ENCODE measurements at regions not wholly inside any gene's neighbourhood (a gene's known extent, or its start where the extent isn't known, plus 50 kb on each side); places are given as distances from the start of the nearest gene placed in this dataset.
A peak's percentile ranks its signal among the peaks of the same experiment; 100 is the strongest.
"Not testable (repeated sequence)": the region's sequence is repeated elsewhere in the genome, so short reads cannot be mapped to it uniquely, and the experiment has no call there.

DNA sequence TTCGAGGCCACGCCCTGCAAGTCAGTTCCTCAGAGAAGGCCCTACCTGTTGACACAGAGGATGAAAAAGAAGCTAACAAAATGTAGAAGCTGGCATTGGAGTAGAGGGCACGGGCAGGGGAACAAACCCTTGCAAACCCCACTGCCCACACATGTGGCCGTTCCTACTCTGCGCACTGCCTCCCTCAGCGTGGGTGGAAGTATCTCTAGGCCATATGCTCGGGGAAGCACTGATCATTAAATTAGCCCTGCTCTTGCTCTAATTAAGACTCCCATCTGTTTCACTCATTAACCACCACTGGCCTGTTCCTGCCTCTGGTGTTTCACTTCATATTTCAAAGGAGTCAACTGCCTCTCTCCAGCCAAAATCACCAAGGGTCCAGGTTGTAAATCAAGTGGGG, 201.2 kb upstream of the SFSWAP start:
- no peak for DNase-seq (ENCODE audit: low read depth in 2 of 2)

DNA sequence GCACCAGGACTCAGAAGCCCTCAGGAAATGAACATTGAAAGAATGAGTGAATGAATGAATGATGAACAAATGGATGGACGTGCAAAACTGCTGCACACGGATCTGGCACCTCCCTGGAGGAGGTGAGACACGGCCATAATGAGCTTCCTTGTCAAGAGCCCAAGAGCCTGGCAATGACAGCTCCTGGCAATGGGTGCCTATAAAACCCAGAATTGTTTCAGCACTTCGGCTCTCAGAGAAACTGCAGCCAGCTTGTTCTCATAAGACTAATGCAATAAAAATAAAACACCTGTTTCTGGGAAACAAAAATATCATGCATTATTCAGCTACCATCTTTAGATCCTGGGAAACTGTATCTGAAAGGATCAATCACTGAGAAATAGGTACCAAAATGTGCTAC, 200.5 kb upstream of the SFSWAP start:
- DNase-seq (ENCODE audit: low read depth in 2 of 2): no peak

DNA sequence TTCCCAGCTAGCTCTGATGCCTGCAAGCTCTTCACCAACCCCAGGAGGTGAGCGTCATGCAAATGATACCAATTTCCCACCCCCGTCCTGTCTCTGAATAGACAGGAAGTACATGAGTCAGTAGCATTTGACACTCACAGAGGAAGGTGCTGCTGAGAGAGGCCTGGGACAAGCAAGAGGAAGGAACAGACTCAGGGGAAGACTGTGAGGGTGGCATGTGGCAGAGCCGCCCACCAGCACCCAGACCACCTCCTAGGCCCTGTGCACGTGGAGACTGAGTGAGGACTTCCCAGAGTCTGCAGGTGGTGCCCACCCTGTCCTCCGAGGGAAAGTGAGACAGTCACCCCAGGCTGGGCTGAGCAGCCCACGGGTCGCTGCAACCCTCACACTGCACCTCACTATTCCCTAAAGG, 199.5 kb upstream of the SFSWAP start:
- peak; percentile 39 to 42 for DNase-seq (ENCODE audit: low read depth in 2 of 2)

DNA sequence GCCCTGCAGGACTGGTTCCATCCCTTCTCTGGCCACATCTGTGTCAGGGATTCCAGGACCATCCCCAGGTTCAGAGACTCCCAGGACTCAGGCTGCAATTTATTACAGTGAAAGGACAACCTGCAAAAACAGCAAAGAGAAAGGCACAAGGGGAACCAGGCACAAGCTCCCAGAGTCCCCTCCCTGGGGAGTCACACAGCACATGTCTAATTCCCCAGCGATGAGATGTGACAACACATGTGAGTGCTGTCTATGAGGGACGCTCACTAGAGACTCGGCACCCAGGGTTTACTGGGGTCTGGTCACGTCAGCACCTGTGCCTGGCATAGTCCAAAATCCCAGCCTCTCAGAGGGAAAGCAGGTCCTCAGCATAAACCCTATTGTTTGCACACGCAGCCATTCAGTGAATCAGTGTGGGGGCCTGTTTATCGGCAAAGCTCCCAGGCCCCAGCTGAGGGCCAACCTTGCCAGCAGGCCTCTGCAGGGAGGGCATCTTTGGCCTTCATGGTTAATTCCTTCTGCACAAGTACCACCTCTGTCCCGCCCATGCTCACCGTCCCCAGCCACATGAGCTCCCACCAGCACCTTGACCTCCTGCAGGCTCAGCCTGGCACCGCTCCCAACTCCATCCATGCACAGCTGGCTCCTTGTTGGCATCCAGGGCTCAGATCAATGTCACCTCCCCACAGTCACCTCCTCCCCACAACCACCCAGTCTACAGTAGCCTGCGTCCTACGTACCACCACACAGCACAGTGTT, 198.9 kb upstream of the SFSWAP start:
- no peak for DNase-seq (ENCODE audit: low read depth in 2 of 2)

DNA sequence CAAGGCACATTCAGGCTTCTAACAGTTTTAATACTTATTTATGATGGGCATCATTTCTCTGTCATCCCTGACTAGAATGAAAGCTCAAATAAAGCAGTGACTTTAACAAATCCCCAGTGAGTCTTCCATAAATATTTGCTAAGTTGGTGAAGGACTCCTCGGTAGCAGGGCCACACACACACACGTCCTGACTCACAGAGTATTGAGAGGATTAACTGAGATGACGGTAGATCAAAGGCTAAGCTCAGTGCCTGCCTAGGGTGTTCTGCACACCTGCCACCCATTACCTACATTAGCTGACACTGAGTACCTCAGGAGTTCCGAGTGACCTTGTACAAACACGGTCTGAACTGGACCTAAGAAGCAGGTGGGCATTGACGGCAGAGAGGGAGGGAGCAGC, 197.3 kb upstream of the SFSWAP start:
- no peak for DNase-seq (ENCODE audit: low read depth in 2 of 2)

DNA sequence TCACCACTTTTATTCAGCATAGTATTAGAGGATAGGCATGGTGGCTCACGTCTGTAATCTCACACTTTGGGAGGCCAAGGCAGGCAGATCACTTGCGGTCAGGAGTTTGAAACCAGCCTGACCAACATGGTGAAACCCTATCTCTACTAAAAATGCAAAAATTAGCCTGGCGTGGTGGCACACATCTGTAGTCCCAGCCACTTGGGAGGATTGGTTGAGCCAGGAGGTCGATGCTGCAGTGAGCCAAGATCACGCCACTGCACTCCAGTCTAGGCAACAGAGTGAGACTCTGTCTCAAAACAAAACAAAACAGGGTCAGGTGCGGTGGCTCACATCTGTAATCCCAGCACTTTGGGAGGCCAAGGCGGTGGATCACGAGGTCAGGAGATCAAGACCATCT, 190.3 kb upstream of the SFSWAP start:
- not testable (repeated sequence) for DNase-seq (ENCODE audit: low read depth in 2 of 2)

DNA sequence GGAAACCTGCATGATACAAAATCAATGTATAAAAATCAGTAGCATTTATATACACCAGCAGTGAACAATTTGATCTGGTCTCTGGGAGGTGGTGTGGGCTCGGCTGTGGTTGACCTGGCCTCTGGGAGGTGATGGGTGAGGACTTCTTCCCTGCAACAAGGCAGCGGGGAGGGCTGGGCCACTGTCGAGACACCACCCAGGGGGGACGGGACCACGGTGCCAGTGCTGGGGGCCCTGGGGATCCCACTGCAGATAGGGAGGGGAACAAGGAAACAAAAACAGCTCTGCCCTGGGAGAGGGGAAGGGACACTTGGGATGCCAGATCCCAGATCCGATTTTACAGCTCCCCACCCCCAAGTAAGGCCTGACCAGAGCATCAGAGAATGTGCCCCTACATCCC, 189.6 kb upstream of the SFSWAP start:
- no peak for DNase-seq (ENCODE audit: low read depth in 2 of 2)

DNA sequence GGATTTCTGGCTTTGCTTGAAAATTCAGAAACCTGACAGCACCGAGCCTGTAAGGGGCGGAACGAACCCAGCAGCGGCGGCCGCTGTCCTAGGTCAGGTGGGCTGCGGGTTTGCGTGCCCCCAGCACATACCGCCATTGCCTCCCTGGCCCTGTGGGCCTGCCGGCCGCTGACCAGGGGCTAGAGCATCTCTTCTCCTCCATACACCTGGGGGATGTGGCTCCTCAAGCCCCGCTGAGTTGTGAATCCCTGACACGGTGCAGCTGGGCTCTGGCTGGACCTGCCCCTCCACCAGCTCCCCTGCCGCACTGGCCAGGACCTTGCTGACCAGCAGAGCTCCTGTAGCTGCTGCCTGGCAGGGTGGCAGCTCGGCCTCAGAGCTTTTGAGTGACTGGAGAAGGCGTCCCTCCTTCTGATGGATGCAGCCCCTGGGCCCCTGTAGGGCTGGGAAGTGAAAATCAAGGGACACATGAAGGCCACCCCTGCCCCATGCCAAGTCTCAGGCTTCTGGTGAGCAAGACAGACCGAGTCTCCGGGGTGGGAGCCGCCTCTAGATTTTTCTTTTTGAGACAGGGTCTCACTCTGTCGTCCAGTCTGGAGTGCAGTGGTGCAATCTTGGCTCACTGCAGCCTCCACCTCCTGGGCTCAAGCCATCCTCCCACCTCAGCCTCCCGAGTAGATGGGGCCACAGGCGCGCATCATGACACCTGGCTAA, 184.9 kb upstream of the SFSWAP start:
- no peak for DNase-seq (ENCODE audit: low read depth in 2 of 2)

DNA sequence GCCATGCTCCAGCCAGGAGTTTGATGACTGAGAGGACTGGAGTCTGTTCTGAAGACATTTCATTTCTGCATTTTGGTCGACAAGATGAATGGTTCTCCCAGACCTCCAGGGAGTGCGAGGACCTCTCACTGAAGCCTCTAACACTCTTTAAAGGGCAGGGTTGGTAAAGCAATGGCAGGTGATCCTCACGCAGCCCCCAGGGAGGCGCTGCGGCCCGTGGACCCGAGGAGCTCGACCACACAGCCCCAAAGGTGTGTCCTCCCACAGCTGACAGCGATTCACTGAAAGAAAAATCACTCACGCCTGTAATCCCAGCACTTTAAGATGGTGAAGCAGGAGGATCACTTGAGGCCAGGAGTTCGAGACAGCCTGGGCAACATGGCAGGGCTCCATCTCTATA, 183.8 kb upstream of the SFSWAP start:
- DNase-seq (ENCODE audit: low read depth in 2 of 2): no peak

DNA sequence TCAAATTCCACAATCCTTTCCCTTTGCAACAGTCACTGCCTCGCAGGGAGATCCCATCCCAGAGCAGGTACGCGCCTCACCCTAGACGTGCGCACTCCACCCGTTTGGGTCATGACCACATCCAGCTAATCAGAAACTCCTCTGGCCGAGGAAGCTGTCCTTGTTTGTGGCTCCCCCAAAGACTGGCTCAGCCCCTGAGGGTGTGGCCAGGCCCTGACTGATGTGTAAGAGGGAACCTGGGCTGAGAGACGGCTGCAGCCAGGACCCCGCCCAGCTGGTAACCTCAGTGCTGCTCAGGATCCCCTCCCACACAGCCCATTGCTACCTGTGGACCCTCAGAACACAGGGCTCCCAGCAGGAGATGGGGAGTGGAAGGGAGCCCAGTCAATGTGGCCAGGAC, 183.2 kb upstream of the SFSWAP start:
- no peak for DNase-seq (ENCODE audit: low read depth in 2 of 2)

DNA sequence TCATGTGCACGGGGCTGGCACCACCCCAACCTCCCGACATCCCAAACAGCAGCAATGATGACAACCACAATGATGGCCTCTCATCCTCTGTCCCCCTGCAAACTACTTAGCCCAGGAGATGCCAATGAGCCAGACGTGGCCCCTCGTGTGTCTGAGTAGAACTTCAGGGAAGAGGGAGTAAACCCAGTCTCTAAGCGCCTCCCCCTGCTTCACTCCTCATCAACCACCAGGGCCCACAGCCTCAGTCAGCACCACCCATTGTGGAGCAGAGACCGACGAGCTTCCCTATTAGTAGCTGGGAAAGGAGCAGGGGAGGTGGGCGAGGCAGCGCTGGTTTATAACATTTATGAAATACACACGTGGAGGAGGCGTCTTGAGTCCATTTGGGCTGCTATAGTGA, 182.7 kb upstream of the SFSWAP start:
- no peak for DNase-seq (ENCODE audit: low read depth in 2 of 2)

DNA sequence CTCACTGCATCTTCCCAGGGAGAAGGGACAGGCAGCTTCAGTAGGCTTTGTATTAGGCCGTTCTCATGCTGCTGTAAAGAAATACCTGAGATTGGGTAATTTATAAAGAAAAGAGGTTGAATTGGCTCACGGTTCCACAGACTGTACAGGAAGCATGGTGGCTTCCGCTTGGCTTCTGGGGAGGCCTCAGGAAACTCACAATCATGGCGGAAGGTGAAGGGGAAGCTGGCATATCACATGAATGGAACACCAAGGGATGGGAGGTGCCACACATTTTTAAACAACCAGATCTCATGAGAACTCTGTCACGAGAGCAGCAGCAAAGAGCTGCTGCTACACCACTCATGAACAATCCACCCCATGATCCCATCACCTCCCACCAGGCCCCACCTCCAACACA, 182.2 kb upstream of the SFSWAP start:
- DNase-seq (ENCODE audit: low read depth in 2 of 2): no peak

DNA sequence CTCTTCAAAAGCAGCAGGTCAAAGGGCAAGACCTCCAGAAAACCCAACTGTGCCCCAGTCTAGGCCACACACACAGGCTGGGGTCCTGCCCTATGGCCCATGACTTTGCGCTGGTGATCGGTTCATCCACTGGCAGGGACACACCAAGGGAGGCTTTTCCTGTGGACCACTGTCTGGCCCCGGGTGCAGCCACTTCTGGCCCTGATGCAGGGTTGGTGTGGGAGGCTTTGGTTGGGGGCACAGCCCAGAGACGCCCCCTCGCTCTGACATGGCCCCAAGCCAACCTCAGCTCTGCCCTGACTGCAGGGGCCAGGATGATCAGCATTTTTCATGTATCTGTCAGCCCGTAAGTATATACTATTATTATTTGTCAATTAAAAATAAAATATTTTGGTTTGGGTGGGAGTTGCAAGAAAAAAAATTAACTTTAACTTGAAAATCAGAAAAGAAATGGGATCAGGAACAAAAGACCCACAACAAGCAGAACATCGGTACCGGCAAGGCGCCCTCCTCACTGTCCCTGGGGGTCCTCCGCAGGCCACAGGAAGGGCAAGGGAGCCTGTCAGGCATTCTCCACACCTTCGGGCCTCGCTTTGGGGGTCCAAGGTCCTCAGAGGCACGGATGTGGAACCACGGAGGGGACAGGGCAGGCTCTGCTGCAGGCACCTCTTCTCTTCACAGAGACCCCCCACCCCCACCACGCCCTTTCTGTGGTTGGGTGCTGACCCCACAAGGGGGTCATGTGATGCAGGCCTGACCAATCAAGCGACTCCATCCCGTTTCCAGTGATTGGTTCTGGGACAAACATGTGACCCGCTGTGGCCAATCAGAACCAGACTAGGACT, 181.5 kb upstream of the SFSWAP start:
- DNase-seq (ENCODE audit: low read depth in 2 of 2): no peak

DNA sequence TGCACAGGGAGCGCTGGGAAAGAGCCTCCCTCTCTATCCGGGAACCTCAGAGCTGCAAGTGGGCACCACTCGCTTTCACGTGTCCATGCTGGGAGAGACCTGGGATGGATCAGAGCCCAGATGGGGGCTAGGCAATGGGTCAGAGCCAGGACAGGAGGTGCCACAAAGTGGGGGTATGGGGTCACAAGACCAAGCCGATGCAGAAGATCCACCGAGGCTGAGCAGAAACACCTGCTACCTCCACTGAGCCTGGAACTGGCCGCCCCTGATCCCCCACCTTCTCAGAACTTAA, 180.9 kb upstream of the SFSWAP start:
- DNase-seq (ENCODE audit: low read depth in 2 of 2): no peak

DNA sequence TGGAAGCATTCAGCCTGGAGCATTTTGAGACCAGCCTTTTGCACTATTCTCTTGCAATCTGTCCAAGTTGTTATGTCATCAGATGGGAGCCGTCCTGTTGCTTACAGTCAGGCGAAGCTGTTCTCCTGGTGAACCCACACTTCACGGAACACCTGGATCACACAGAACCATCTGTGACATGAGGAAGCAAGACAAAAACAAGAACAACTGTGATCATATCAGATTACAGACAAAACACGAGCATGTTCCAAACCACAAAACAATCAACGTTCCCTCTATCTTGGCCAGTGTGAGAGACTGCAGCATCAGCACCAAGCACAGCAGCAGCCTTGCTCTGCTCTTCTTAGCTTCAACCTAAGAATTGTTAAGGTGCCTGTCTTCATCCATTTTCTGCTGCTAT, 180.5 kb upstream of the SFSWAP start:
- no peak for DNase-seq (ENCODE audit: low read depth in 2 of 2)

DNA sequence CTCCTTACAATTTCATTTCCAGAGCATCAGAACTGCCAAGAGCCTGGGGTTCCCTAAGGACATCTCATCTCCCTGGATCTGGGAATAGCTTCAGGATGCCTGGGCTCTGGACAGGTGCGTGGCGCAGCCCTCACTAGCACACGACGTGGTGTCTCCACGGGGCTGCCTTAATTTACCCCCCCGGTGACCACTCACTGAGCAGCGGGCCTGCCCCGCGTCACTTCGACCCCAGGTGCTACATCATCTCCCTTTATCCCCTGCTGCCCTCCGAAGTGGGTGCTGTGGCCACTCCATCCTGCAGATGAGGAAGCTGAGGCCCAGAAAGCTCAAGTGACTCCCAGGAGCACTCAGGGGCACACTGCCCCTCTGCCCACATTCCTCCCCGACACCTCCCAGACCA, 177.8 kb upstream of the SFSWAP start:
- no peak for DNase-seq (ENCODE audit: low read depth in 2 of 2)

DNA sequence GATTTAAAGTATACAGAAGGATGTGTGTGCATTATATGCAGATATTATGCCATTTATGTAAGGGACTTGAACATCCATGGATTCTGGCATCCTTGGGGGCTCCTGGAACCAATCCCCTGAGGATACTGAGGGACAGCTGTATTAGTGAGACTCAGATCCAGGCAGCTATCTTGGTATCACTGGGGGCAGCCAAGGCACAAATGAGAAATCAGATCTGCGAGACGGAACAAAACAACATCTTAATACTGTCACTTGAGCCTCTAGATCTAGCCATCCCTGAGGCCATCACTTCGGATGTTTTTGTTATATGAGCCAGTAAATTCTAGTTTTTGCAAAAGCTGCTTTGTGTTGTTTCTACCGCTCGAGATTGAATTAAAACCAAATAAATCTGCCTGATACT, 175.1 kb upstream of the SFSWAP start:
- no peak for DNase-seq (ENCODE audit: low read depth in 2 of 2)

DNA sequence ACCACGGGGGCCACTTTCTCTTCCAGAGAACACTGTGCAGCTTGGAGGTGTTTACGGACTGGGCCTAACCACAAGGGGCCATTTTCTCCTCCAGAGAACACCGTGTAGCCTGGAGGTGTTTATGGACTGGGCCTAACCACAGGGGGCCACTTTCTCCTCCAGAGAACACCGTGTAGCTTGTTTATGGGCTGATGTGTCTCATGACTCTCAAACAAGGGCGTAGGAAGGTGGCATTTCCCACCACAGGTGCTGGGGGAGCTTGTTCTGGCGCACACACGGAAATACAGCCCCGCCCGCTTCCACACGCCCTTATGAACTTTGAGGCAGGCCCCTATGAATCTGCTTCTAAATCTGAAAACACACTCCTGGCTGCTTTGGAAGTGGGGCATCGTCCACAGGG, 174.6 kb upstream of the SFSWAP start:
- peak in 1 of 2 experiments; percentile 4 for DNase-seq (ENCODE audit: low read depth in 2 of 2)

DNA sequence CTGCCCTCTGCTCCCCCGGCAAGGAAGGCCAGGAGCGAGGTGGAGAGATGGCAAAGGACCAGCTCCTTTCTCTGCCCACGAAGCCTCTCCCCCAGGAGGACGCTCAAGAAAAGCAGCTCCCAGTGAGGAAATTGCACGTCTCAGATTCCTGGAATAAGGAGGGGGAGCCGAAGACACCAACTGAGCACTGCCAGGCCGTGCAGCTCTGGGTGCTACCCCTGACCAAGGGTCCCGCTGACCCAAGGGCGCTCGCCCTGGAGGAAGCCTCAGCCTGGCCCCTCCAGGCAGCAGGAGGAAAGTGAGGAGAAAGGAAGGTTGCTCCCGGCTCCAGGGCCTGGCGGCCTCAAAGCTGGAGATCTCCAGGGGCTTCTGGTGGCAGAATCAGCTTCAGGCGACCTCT, 174.1 kb upstream of the SFSWAP start:
- no peak for DNase-seq (ENCODE audit: low read depth in 2 of 2)

DNA sequence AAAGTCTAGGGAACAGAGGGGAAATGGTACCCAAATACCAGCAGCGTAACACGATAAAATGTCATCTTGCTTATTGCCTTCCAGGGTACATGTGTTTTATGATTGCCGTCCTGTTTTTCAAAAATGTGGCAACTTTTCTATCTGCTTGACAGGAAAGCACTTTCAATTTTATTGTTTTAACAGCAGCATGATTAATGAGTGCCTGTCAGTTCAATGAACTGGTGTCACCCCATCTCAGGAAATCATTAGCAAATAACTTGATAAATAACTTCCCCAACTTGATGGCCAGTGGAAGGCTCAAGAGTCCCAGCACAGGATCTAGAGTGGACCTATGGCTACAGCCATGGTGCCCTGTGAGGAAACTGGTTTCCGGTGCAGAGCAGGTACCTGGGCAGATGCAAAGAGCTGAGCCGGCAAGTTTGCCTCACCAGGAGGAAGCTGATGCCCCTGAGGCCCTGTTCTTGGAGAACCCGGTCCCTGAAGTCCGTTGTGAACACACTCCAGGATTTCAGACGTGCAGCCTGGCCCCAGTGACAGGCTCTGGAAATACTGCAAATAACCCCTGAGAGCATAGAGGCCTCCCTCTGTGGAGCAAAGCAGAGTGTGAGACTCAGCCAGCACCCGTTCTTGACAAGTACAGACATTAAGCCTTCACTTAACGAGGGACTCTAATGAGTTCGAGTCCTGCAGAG, 173.5 kb upstream of the SFSWAP start:
- no peak for DNase-seq (ENCODE audit: low read depth in 2 of 2)

DNA sequence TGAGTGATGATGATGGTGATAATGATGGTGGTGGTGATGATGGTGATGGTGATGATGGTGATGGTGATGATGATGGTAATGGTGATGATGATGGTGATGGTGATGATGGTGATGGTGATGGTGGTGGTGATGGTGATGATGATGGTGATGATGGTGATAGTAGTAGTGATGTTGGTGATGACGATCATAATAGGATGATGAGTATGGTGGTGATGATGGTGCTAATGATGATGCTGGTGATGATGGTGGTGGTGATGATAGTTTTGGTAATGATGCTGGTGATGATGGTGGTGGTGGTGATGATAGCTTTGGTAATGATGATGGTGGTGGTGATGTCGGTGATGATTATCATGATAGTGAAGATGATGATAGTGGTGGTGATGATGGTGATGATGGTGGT, 171.5 kb upstream of the SFSWAP start:
- DNase-seq (ENCODE audit: low read depth in 2 of 2): no peak

DNA sequence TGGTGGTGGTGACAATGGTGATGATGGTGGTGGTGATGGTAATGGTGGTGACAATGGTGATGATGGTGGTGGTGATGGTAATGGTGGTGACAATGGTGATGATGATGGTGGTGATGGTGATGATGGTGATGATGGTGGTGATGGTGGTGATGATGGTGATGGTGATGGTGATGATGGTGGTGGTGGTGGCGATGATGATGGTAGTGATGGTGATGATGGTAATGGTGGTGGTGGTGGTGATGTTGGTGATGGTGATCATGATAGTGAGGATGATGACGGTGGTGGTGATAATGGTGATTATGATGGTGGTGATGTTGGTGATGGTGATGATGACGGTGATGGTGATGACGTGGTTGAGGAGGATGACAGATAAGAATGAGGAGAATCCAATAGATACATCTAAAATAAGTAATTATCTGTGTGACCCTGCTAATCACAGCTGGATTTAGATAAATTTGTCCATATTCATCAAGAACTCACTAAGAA, 170.7 kb upstream of the SFSWAP start:
- no peak for DNase-seq (ENCODE audit: low read depth in 2 of 2)

Data from stimulated activated CD4-positive, alpha-beta T cell treated with anti-CD3 and anti-CD28 coated beads, Interleukin-12 subunit alpha, Interleukin-12 subunit beta, amount 100 ng/mL, for 24 hours (primary cell).